ENCODE measurements at regions not wholly inside any gene's neighbourhood (a gene's known extent, or its start where the extent isn't known, plus 50 kb on each side); places are given as distances from the start of the nearest gene placed in this dataset.

DNA sequence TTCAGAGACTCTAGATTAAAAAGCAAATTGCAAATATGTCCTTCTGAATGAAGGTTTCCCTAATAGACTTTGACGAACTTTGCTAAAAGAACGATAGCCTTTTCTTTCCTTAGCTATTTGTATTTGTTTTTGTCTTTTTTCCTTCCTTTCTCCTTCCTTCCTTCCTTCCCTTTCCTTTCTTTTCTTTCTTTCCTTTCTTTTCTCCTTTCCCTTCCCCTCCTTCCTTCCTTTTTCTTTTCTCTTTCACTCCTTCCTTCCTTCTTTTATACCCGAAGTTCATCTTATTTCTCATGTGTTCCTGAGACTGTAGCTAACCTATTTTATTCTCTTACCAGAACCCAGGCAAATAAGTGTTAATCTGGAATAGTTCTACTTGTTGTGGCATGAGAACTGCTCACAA is 381.2 kb upstream of the RUNX1 start:
- TF ChIP-seq POLR2AphosphoS5 (IDR thresholded peaks at IDR 0.05) (no peak), EP300 (IDR thresholded peaks at IDR 0.05) (no peak), POLR2A (IDR thresholded peaks at IDR 0.05) (no peak)
- TF ChIP-seq, protein P1, sequence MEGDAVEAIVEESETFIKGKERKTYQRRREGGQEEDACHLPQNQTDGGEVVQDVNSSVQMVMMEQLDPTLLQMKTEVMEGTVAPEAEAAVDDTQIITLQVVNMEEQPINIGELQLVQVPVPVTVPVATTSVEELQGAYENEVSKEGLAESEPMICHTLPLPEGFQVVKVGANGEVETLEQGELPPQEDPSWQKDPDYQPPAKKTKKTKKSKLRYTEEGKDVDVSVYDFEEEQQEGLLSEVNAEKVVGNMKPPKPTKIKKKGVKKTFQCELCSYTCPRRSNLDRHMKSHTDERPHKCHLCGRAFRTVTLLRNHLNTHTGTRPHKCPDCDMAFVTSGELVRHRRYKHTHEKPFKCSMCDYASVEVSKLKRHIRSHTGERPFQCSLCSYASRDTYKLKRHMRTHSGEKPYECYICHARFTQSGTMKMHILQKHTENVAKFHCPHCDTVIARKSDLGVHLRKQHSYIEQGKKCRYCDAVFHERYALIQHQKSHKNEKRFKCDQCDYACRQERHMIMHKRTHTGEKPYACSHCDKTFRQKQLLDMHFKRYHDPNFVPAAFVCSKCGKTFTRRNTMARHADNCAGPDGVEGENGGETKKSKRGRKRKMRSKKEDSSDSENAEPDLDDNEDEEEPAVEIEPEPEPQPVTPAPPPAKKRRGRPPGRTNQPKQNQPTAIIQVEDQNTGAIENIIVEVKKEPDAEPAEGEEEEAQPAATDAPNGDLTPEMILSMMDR (IDR thresholded peaks at IDR 0.05): no peak

Measured in upper lobe of left lung (tissue), 4 donors.